ENCODE measurements at regions not wholly inside any gene's neighbourhood (a gene's known extent, or its start where the extent isn't known, plus 50 kb on each side); places are given as distances from the start of the nearest gene placed in this dataset.
"Not testable (repeated sequence)": the region's sequence is repeated elsewhere in the genome, so short reads cannot be mapped to it uniquely, and the experiment has no call there.

DNA sequence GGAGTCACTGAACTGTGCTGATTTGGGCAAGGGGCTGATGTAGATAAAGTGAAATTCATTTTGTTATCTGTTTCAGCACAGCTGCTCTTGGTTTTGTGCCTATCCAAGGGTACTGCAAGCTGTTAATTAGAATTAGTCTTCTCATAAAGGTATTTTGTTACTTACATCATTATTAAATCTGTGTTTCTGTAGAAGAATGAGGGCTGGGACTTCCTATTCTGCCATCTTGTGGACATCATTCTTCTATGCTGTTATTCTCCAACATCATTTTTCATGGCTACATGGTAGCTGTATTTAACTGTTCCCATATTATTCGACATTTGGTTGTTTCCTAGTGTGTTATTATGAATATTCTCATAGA lies 76.2 kb upstream of the CCDC71L start:
- Histone ChIP-seq H3K9me3 (ENCODE audit: severe bottlenecking) (no peaks in the 10 kb centered on the region), H3K36me3 (ENCODE audit: low read depth) (no peaks in the 10 kb centered on the region), H3K27me3 (ENCODE audit: insufficient read depth, poor library complexity, severe bottlenecking) (no peaks in the 10 kb centered on the region), H3K4me1 (ENCODE audit: insufficient read depth, poor library complexity, severe bottlenecking) (no peaks in the 10 kb centered on the region), H3K27ac (ENCODE audit: poor library complexity, severe bottlenecking) (no peak overlapping the region), H3K4me3 (ENCODE audit: severe bottlenecking) (no peak overlapping the region)
- DNase-seq (ENCODE audit: low spot score) (no peak), ATAC-seq (ENCODE audit: low read depth) (peak; percentile 45; the same call in 2 of the 3 replicates)
- TF ChIP-seq, protein P1, sequence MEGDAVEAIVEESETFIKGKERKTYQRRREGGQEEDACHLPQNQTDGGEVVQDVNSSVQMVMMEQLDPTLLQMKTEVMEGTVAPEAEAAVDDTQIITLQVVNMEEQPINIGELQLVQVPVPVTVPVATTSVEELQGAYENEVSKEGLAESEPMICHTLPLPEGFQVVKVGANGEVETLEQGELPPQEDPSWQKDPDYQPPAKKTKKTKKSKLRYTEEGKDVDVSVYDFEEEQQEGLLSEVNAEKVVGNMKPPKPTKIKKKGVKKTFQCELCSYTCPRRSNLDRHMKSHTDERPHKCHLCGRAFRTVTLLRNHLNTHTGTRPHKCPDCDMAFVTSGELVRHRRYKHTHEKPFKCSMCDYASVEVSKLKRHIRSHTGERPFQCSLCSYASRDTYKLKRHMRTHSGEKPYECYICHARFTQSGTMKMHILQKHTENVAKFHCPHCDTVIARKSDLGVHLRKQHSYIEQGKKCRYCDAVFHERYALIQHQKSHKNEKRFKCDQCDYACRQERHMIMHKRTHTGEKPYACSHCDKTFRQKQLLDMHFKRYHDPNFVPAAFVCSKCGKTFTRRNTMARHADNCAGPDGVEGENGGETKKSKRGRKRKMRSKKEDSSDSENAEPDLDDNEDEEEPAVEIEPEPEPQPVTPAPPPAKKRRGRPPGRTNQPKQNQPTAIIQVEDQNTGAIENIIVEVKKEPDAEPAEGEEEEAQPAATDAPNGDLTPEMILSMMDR (IDR thresholded peaks at IDR 0.05; ENCODE audit: poor library complexity, severe bottlenecking) = peak; percentile 52

DNA sequence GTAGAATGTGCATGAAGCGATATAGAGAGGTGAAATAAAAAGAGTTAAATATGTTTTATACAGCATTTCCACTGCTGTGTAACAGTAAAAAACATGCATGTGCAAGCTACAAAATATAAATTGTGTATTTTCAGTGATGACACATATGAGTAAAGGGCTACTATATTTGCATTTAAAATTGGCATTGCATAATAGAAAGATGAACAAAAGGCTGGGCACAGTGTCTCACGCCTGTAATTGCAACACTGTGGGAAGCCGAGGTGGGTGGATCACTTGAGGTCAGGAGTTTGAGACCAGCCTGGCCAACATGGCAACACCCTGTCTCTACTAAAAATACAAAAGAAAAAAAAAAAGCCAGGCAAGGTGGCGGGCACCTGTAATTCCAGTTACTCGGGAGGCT lies 79.8 kb upstream of the CCDC71L start:
- Histone ChIP-seq H3K36me3 (ENCODE audit: low read depth) (no peaks in the 10 kb centered on the region), H3K9me3 (ENCODE audit: severe bottlenecking) (no peaks in the 10 kb centered on the region), H3K4me3 (ENCODE audit: severe bottlenecking) (no peak overlapping the region), H3K4me1 (ENCODE audit: insufficient read depth, poor library complexity, severe bottlenecking) (no peaks in the 10 kb centered on the region), H3K27ac (ENCODE audit: poor library complexity, severe bottlenecking) (no peak overlapping the region), H3K27me3 (ENCODE audit: insufficient read depth, poor library complexity, severe bottlenecking) (no peaks in the 10 kb centered on the region)
- ATAC-seq (ENCODE audit: low read depth) (no peak), DNase-seq (ENCODE audit: low spot score) (no peak)
- TF ChIP-seq, protein P1 (IDR thresholded peaks at IDR 0.05; ENCODE audit: poor library complexity, severe bottlenecking) = no peak

DNA sequence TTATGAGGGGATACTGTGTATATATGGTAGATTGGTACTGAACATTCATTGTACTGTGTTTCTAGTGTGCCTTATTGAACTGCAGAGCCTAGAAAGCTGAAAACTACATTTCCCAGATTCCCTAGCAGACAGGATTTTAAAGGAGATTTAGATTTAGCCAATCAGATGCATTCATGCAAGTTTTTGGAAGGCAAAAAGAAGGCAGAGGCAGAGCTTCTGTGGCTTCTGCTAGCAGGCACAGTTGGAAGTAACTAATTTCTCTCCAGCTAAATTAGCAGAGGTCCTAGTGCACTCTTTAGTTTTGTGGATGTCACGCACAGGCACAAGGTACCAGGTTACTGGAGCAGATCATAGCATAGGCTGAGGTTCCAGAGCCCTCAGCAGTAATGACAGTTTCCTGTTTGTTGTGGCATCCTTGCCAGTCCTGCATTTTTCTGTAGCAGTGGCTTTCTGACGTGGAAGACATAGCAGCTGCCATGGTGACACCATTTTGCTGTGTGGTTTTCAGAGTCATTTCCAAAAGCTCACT lies 83.7 kb upstream of the CCDC71L start:
- Histone ChIP-seq H3K27me3 (ENCODE audit: insufficient read depth, poor library complexity, severe bottlenecking) (no peaks in the 10 kb centered on the region), H3K4me1 (ENCODE audit: insufficient read depth, poor library complexity, severe bottlenecking) (no peaks in the 10 kb centered on the region), H3K36me3 (ENCODE audit: low read depth) (no peaks in the 10 kb centered on the region), H3K27ac (ENCODE audit: poor library complexity, severe bottlenecking) (no peak overlapping the region), H3K4me3 (ENCODE audit: severe bottlenecking) (no peak overlapping the region), H3K9me3 (ENCODE audit: severe bottlenecking) (no peaks in the 10 kb centered on the region)
- ATAC-seq (ENCODE audit: low read depth) = no peak
- TF ChIP-seq, protein P1 (IDR thresholded peaks at IDR 0.05; ENCODE audit: poor library complexity, severe bottlenecking) = no peak
- DNase-seq (ENCODE audit: low spot score) = no peak

DNA sequence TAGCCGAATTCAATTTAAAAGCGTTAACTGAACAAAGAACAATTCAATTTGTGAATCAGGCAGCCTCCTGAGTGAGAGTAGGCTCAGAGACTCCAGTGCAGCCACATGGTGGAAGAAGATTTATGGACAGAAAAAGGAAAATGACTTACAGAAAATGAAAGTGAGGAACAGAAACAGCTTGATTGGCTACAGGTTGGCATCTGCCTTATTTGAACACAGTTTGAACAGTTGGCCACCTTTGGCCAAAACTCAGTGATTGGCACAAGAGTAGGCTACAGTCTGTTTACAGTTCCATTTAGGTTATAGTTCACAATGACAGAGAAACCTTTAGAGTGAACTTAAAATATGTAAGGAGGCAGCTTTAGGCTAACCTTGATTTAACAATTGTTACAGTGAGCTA lies 86.3 kb upstream of the CCDC71L start:
- H3K9me3 ChIP-seq (ENCODE audit: severe bottlenecking); H3K36me3 ChIP-seq (ENCODE audit: low read depth); H3K27me3 ChIP-seq (ENCODE audit: insufficient read depth, poor library complexity, severe bottlenecking); H3K4me3 ChIP-seq (ENCODE audit: severe bottlenecking); H3K4me1 ChIP-seq (ENCODE audit: insufficient read depth, poor library complexity, severe bottlenecking); DNase-seq (ENCODE audit: low spot score); ATAC-seq (ENCODE audit: low read depth); H3K27ac ChIP-seq (ENCODE audit: poor library complexity, severe bottlenecking): not testable (repeated sequence)

DNA sequence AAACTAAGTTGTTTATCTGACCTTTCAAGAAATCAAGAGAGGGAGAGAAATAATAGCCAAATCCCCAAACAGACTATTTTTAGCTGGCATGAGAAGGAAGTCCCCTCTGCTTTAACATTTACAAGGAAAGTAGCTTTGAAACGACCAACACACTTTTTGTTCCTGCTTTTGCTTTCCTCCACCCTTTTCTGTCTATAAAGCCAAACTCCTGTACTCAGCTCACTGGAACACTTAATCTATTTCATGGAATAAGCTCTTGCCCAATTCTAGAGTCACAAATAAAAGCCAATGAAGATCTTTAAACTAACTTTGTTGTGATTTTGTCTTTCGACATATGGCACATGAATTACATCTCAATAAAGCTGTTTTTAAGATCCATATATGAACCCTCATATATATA lies 86.8 kb upstream of the CCDC71L start:
- no peak overlapping the region for H3K27ac ChIP-seq (ENCODE audit: poor library complexity, severe bottlenecking)
- H3K4me1 ChIP-seq (ENCODE audit: insufficient read depth, poor library complexity, severe bottlenecking) = no peaks in the 10 kb centered on the region
- H3K36me3 ChIP-seq (ENCODE audit: low read depth) = no peaks in the 10 kb centered on the region
- H3K27me3 ChIP-seq (ENCODE audit: insufficient read depth, poor library complexity, severe bottlenecking) = no peaks in the 10 kb centered on the region
- no peak for ATAC-seq (ENCODE audit: low read depth)
- no peaks in the 10 kb centered on the region for H3K9me3 ChIP-seq (ENCODE audit: severe bottlenecking)
- no peak for DNase-seq (ENCODE audit: low spot score)
- H3K4me3 ChIP-seq (ENCODE audit: severe bottlenecking) = no peak overlapping the region
- TF ChIP-seq, protein P1 (IDR thresholded peaks at IDR 0.05; ENCODE audit: poor library complexity, severe bottlenecking) = no peak

Data from RWPE2 (cell line).